PFSK-1 (cell line): ENCODE measurements at regions not wholly inside any gene's neighbourhood (a gene's known extent, or its start where the extent isn't known, plus 50 kb on each side); places are given as distances from the start of the nearest gene placed in this dataset.

Source experiments
- FOXP2 ChIP-seq: optimal IDR thresholded peaks from 2 replicates; pipeline ENCODE3; 2011; ENCODE audit warnings: borderline replicate concordance, control low read depth, inconsistent platforms; ENCODE audit not compliant: insufficient read depth; ENCODE audit errors: extremely low read length, extremely low read depth
- POLR2AphosphoS5 ChIP-seq: IDR thresholded peaks from 2 replicates; pipeline ENCODE4 v1.6.1; 2012; ENCODE audit warnings: low read depth, mild to moderate bottlenecking, control low read depth, low read length, moderate library complexity
- REST ChIP-seq, 2 experiments: IDR thresholded peaks; 2 replicates each; pipeline versions ENCODE4 v1.6.1 to v1.8.0; 2011 to 2012; ENCODE audit warnings: low read depth in 2 of 2, low read length in 2 of 2, control low read depth in 1 of 2, inconsistent platforms in 1 of 2, mild to moderate bottlenecking in 1 of 2, moderate library complexity in 1 of 2; ENCODE audit not compliant: insufficient read depth in 1 of 2
- SIN3A ChIP-seq: IDR thresholded peaks from 2 replicates; pipeline ENCODE4 v1.6.1; 2012; ENCODE audit warnings: mild to moderate bottlenecking, low read length, moderate library complexity, borderline replicate concordance; ENCODE audit not compliant: insufficient read depth
- TAF1 ChIP-seq: IDR thresholded peaks from 2 replicates; pipeline ENCODE4 v1.6.1; 2012; ENCODE audit warnings: low read length, control low read depth, borderline replicate concordance; ENCODE audit not compliant: insufficient read depth

DNA sequence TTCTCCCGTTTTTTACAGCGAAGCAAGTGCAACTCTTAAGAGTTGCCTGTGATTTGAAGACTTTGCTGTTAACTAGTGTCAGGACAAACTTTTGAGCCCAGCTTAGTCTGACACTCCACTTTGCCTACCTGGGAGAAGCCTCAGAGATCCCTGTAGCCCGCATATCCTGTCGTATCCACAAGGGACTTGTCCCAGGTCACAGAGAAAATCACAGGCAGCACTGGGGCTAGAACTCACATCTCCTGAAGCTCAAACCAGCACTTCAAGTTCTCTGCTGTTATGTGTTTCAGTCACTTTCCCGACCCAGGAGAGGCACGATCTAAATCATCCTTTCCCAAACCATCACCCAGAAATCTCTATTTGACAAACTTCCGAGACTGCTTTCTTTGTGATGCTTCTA, 584.5 kb downstream of the ACTL7B start:
- TF ChIP-seq SIN3A (no peak), TAF1 (no peak), FOXP2 (no peak), POLR2AphosphoS5 (no peak), REST (IDR thresholded peaks at IDR 0.05; ENCODE audit: insufficient read depth in 1 of 2, low read depth in 2 of 2, low read length in 2 of 2) (no peak)

DNA sequence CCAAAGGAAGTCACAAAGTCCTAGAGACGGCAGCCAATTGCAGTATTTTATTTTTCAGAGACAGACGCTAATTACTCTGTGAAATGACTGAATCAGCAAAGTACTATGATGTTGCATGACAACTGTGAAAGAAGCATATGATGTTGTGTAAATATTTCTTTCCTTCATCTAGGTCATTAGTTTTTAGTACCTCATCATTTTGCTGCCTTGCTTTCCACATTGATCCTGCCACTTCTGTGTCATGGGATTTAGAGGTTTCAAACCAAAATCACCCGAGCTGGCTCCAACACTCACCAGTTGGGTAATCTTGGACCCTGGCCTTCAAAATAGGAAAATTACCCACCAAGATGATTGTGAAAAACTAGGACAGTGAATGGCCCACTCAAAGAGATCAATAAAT, 585.2 kb downstream of the ACTL7B start:
- TF ChIP-seq POLR2AphosphoS5 (no peak), SIN3A (no peak)

DNA sequence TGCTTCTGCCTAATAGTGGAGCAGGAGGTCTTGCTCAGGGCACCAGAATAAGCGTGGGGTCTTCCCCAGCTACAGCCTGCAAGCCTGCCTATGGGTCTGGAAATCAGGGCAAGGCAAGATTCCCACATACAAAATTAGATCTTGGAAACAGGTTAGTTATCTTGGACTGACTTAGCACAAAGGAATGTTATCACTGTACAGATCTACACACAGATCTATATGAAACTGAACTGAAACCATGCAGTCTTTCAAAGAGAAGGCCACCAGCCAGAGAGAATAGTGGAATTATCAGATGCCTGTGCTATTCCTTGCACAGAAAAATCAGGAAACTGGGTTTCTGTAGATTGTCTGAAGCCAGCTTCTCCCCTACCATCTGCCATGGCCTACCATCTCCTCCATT, 585.7 kb downstream of the ACTL7B start:
- no peak for TF ChIP-seq FOXP2
- no peak for TF ChIP-seq POLR2AphosphoS5
- no peak for TF ChIP-seq REST (IDR thresholded peaks at IDR 0.05; ENCODE audit: insufficient read depth in 1 of 2, low read depth in 2 of 2, low read length in 2 of 2)
- TF ChIP-seq SIN3A = no peak
- no peak for TF ChIP-seq TAF1

DNA sequence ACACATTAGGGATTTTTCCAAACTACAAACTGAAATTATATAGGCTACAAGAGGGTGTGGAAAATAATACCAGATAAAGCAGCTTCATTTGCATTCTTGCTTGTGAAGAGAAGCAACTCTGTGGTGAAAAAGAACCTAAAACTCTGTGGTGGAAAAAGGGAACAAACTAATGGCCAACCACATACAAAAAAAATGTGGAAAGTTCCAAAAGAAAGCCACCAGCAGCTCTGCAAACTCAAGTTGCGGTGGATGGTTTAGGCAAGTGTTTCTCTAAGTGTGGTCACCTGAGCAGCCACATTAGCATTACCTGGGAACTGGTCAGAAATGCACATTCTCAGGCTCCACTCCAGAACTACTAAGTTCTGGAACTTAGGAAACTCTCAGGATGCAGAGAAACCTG, 586.4 kb downstream of the ACTL7B start:
- TF ChIP-seq REST (IDR thresholded peaks at IDR 0.05; ENCODE audit: insufficient read depth in 1 of 2, low read depth in 2 of 2, low read length in 2 of 2) = no peak
- no peak for TF ChIP-seq POLR2AphosphoS5
- no peak for TF ChIP-seq SIN3A
- TF ChIP-seq FOXP2 = no peak
- no peak for TF ChIP-seq TAF1

DNA sequence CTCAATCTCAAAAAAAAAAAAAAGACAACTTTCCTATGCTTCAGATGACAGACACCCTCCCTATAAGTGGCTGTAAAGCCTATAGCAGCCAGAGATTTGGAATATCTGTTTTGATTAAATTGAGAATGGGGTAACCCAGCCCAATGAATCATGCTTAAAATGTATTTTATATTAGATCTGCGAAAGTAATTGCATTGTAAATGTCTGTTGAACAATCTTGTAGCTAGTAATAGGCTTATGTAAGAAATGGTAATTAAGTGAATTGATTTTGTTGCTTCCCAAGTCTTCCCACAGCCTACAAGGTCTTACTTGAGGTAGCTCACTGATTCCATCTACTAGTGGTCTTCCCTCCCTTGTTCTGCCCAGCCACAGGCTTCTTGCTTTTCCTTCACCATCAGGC, 590.7 kb downstream of the ACTL7B start:
- TF ChIP-seq POLR2AphosphoS5 (no peak), TAF1 (no peak), REST (IDR thresholded peaks at IDR 0.05; ENCODE audit: insufficient read depth in 1 of 2, low read depth in 2 of 2, low read length in 2 of 2) (no peak), SIN3A (no peak), FOXP2 (no peak)
